SW 1271 (cell line): ENCODE measurements at regions not wholly inside any gene's neighbourhood (a gene's known extent, or its start where the extent isn't known, plus 50 kb on each side); places are given as distances from the start of the nearest gene placed in this dataset.
"Not testable (repeated sequence)": the region's sequence is repeated elsewhere in the genome, so short reads cannot be mapped to it uniquely, and the experiment has no call there.

ENCODE experiments used
- DNase-seq, 2 experiments: peaks; one replicate each; lab custom pipeline; 2025; lab: John Stamatoyannopoulos, UW

DNA sequence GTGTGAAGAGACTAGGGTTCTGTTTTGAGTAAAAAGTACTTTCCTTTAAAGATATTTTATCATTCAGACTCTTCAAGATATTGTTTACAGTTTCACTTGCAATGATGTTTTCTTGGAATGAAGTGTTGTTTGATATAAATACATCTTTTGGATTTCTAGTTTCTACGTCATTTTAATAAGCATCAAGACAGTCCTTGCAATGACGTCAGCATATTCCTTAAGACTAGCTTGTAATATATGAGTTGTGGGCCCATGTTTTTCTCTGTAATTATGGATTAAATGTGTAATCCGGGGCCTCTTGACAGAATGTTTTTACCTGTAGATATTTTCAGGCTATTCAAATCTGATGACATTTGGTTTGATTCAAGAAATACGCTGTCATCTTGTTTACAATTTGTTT, 66.1 kb downstream of the RBMX2 start:
- DNase-seq, result no peak

DNA sequence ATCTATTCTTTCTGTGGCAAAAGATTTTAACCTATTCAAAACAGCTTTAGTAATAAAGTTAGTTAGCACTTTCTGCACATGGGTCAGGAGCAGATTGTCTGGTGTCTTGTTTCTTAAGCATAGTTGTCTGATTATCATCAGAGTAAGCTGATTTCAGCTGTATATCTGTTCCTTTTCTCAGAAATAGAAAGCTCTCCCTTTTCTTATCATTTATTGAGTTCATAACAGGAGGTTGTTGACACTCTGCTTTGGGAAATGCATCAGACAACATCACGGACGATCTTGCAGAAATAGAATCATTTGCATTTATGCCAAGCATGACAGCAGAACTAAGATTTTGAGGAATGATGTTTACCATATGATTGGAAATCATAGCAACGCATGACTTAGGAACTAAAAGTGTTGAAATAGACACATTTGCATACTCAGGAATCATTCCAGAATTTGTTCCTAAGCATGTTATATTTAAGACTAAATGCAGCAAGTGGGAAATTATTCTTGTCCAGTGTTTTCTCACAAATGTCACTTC, 66.7 kb downstream of the RBMX2 start:
- no peak for DNase-seq

DNA sequence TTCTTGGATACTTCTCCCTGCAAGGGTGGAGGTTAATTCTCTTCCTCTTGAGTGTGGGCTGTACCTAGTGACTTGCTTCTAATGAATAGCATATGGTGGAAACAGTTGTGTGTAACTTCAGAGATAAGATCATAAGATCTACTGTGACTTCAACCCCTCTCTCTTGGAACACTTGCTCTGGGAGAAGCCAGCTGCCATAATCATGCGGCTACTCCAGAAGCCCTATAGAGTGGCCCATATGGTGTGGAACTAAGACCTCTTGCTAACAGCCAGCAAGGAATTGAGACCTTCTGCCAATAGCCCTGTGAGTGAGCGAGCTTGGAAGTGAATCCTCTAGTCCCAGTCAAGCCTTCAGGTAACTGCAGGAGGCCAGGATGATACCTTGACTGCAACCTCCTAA, 81.1 kb downstream of the RBMX2 start:
- no peak for DNase-seq

DNA sequence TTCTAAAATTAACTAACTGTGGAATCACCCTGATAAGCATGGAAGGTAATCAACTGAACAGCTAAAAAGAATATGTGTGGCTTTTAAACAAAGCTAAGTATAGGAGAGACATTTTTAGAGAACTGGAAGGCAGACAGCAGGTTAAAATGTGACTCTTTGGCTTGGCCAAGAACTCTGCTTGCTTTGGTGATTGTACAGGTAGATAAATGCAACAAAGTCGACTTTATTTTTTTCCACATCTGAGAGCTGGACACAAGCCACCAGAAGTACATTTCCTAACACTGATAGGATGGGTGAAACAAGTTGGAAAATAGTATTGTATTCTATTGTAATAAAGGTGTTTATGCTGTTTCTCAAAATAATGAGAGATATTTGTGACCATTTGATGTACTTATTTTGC, 84.1 kb downstream of the RBMX2 start:
- DNase-seq, result no peak

DNA sequence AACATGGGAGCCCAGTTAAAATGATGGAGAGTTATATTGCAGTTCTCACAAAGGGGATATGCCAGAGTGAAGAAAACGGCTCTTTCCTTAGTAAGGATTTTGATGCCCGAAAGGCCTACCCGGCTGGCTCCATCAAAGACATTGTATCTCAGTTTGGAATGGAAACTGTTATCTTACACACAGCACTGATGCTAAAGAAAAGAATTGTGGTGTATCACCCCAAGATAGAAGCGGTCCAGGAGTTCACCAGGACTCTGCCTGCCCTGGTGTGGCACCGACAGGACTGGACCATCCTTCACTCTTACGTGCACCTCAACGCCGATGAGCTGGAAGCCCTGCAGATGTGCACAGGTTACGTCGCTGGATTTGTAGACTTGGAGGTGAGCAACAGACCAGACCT, 93.7 kb downstream of the RBMX2 start:
- DNase-seq, result not testable (repeated sequence)

- no peak for DNase-seq
These were observed 95.7 kb downstream of the RBMX2 start for GRCh38 chrX:130497531-130497930.

DNA sequence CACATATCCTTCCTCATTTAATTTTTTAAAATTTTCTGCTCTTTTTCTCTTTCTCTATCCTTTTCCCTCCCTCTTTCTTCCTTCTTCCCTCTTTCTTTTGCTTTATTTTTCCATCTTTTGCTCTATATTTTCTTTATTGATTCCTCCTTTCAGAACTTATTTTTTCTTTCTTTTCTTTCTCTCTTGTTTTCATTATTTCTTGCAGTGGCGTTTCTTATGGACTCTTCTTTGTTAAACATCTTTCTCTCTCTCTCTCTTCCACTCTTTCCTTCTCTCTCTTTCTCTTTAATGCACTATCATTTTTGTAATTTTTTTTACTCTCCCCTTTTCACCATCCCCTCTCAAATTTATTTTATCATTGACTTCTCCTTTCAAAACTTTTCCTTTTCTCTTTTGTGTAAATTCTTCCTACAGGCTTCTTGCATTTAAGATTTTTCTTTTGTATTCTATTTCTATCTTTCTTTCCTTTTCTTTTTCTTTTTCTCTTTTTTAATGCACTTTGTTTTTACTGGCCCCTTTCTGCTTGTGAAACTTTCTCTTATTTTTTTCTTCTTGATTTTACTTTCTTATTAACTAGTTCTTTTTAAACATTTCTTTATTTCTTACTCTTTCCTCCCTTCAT, 97.0 kb downstream of the RBMX2 start:
- DNase-seq, result no peak

GRCh38 chrX:130502016-130502570, 100.3 kb downstream of the RBMX2 start:
- DNase-seq, result no peak

GRCh38 chrX:130504019-130504418, 102.2 kb downstream of the RBMX2 start:
- no peak for DNase-seq

DNA sequence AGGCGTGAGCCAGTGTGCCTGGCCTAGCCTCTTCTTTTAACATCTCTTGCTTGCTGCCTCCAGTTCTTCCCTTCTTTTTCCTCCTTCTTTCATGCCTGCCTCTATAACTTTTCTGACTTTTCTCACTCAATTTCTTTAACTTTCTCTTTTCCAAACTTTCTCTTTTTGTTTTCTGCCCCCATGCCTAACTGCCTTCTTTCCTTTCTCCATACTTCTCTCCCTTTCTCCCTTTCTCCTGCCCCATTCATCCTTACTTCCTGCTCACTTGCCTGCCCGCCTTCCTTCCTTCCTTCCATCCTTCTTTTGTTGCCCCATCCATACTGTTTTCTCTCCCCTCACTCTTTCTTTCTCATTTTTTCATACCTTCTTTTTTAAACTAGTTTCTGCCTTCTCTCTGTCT, 105.2 kb downstream of the RBMX2 start:
- no peak for DNase-seq

GRCh38 chrX:130512534-130512933, 110.7 kb downstream of the RBMX2 start:
- not testable (repeated sequence) for DNase-seq

GRCh38 chrX:130516123-130516522, 114.3 kb downstream of the RBMX2 start:
- no peak for DNase-seq

GRCh38 chrX:130523460-130524394, 121.9 kb downstream of the RBMX2 start:
- peak in 1 of 2 experiments; percentile 17 for DNase-seq

DNA sequence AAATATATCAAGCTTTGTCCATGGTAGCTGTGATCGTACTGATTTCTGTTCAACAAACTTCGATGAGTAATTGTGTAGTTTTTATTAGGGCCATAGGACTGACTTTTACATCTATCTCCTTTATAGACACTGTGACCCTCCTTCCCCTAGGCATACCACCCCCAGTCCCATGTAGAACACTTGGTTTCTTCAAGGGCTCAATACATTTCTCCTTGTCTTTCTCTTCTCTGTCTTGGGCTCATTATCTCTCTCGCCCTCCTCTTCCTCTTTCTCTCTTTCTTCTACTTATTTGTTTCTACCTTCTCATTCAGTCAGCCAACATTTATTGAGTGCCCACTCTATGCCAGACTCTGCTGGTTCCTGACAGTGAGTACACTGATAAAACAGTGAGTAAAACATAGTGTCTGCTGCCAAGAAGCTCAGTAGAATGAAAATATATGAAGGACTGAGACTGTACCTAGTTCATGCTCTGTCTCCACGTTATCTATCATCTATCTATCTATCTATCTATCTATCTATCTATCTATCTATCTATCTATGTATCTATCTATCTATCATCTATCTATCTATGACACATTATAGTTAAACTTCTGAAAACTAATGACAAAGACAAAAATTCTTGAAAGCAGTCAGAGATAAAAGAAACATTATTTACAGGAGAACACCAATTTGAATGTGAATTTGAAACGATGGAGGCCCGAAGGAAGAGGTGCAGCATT, 122.8 kb downstream of the RBMX2 start:
- no peak for DNase-seq

DNA sequence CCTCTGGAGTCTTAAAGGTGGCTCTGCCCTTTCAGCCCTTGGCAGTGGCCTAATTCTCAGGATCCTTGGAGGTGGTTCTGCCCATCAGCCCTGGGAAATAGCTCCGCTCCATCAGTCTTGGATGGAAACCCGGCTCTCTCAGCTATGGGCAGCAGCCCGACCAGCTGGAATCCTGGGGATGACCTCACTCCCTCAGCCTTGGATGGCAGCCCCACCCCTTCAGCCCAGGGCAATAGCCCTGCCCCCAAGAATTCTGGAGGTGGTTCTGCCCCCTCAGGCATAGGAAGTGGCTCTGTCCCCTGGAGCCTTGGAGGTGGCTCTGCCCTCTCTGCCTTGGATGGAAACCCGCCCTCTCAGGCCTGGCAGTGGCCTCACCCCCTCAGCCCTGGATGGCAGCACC, 127.7 kb downstream of the RBMX2 start:
- DNase-seq, result no peak

DNA sequence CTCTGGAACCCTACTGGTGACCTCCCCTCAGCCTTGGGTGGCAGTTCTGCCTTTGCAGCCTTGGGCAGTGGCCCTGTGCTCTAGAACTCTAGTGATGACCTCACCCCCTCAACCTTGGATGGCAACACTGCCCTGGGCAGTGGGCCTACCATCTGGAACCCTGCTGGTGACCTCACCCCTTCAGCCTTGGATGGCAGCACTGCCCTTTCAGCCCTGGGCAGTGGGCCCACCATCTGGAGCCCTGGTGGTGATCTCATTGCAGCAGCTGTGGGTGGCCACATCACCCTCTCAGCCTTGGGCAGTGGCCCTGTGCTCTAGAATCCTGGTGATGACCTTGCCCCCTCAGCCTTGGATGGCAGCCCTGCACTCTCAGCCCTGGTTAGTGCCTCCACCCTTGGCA, 129.3 kb downstream of the RBMX2 start:
- no peak for DNase-seq

DNA sequence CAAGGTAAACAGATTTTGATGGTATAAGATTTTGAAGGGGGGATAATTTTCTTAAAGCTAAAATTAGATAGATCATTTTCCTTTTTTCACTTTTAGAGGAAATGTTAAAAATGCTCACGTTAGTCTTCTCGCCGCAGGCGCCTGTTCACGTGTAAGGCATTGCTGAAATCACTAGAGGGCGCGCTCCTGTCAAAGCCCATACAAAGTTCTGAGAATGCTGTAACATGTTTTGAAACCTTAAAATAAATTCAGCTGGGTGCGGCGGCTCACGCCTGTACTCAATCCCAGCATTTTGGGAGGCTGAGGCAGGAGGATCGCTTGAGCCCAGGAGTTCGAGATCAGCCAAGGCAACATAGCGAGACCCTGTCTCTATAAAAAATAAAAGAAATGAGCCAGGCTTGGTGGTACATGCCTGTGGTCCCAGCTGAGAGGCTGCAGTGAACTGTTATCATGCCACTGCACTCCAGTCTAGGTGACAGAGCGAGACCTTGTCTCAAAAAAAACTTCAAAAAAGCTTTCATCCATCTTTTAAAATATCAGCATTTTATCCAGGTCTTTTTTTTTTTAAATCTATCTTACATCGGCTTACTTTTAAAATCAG, 138.0 kb downstream of the RBMX2 start:
- DNase-seq, result peak in 1 of 2 experiments; percentile 5

DNA sequence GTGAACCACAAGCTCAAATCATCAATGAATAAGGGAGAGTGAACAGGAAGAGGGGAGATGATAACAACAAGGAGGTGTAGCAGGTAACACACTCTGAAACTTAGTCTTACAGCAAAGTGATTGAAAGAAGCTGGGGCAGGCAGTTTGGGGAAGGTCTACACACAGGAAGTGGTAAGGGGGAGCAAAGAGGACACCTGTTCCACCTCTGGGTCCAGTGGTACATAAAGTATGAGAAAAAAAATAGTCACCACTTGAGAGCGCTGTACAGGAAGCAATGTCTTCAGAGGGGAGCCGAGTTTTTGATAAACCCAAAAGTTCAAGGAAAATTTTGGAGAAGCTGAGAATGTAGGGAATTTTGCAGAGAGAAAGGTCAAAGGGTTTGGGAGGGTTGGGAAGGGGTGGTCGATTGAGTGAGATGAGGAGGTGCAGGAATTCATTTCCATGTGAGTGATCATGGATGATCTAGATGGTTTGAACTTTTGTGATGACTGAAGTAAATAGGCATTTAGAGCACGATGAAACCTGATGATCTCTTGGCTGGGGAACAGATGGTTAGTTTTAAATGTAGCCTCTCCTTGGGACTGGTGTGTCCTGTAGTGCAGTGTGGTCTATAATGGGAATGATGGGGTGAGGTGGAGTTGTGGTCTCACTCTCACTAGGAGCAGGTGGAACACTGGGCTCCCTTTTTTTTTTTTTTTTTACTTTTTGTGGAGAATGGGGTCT, 142.0 kb downstream of the RBMX2 start:
- no peak for DNase-seq

- DNase-seq, result no peak
These were observed 144.0 kb downstream of the RBMX2 start for GRCh38 chrX:130545796-130546195.

DNA sequence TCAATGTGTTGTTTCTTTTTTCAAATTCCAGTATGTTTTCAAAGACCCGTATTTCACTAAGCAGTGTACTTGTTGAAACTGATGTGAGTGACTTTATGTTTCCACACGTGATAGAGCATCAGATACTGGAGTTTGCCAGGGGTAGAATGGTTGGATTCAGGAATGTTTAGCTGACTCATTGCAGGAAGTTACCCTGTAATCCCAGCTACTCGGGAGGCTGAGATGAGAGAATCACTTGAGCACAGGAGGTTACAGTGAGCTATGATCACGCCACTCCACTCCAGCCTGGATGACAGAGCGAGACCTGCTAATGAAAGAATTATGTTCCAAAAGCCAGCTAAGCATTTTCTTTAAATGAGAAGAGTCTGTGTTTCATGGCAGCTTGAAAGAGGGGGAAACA, 147.6 kb downstream of the RBMX2 start:
- not testable (repeated sequence) for DNase-seq

DNA sequence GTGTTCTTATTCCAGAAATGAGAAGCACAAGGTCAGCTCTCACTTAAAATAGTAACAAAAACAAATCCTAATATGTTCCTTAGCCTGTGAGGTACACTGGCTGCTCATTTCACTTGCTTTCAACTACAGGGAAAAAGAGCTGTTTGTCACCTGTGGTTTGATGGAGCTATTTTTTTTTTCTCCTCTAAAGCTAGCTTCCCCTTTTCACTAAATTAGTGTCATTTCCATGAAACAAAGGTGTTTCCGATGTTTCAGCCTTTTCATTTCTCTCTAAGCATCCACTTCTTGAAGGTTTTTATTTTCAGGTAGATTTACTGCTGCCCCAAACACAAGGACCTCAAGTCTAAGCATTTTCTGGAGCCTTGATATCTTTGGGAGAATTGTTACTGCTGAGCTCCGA, 148.6 kb downstream of the RBMX2 start:
- DNase-seq, result no peak
